Gastroesophageal sphincter (tissue), 4 donors: ENCODE measurements at regions not wholly inside any gene's neighbourhood (a gene's known extent, or its start where the extent isn't known, plus 50 kb on each side); places are given as distances from the start of the nearest gene placed in this dataset.

Experiments
- ATAC-seq: fragments of 150-250 bp; one replicate; pipeline ENCODE4 v1.9.1; 2016; ENCODE audit warnings: mild to moderate bottlenecking, moderate library complexity
- H3K27ac ChIP-seq, 4 donors: fragments of 200-600 bp; sonication (generic) in 3 of 4; 1 replicate in 3 of 4; 2 replicates in 1 of 4; pipeline ENCODE4 v1.5.1; 2016 to 2019
- H3K27me3 ChIP-seq: fragments of 200-600 bp; sonication (generic); one replicate; pipeline ENCODE4 v1.5.1; 2019
- H3K36me3 ChIP-seq, 2 donors: fragments of 200-600 bp; sonication (generic); one replicate each; pipeline ENCODE4 v1.5.1; 2019; ENCODE audit warnings: control low read depth in 1 of 2
- H3K4me1 ChIP-seq, 3 donors: fragments of 200-600 bp; sonication (generic); 1 replicate in 2 of 3; 2 replicates in 1 of 3; pipeline ENCODE4 v1.5.1; 2016 to 2019; ENCODE audit warnings: control low read depth in 2 of 3
- H3K4me3 ChIP-seq, 2 donors: fragments of 200-600 bp; sonication (generic); one replicate each; pipeline ENCODE4 v1.5.1; 2019; ENCODE audit warnings: mild to moderate bottlenecking in 1 of 2, moderate library complexity in 1 of 2
- H3K9me3 ChIP-seq, 3 donors: fragments of 200-600 bp; sonication (generic); one replicate each; pipeline ENCODE4 v1.5.1; 2017 to 2019; ENCODE audit warnings: control low read depth in 2 of 3
- CTCF ChIP-seq, 4 experiments: fragments of 200-600 bp in 2 of 4; fragments of 450-650 bp in 2 of 4; sonication (generic) in 1 of 4; IDR thresholded peaks; one replicate each; pipeline ENCODE4 v1.5.1; 2017 to 2019; ENCODE audit warnings: antibody characterized with exemption in 4 of 4, mild to moderate bottlenecking in 2 of 4, moderate library complexity in 2 of 4
- EP300 ChIP-seq: sonication (generic); formaldehyde crosslinking; IDR thresholded peaks from one replicate; pipeline ENCODE4 v1.6.1; 2017; ENCODE audit warnings: antibody characterized with exemption, mild to moderate bottlenecking
- POLR2A ChIP-seq, 2 donors: fragments of 450-650 bp; IDR thresholded peaks; one replicate each; pipeline ENCODE4 v1.6.1; 2017; ENCODE audit warnings: antibody characterized with exemption in 2 of 2, mild to moderate bottlenecking in 2 of 2, moderate library complexity in 1 of 2
- POLR2AphosphoS5 ChIP-seq: sonication (generic); formaldehyde crosslinking; IDR thresholded peaks from one replicate; pipeline ENCODE4 v1.6.1; 2017; ENCODE audit warnings: antibody characterized with exemption
- WGBS, 2 donors: methylation state at CpG; one replicate each; pipeline ENCODE4 v1.1.5; 2018; ENCODE audit warnings: low coverage in 1 of 2; 5-methylcytosine and 5-hydroxymethylcytosine counted together

- Histone ChIP-seq H3K36me3 (no peaks in the 10 kb centered on the region), H3K27ac (no peak overlapping the region), H3K27me3 (no peaks in the 10 kb centered on the region), H3K9me3 (no peaks in the 10 kb centered on the region), H3K4me1 (no peaks in the 10 kb centered on the region), H3K4me3 (no peak overlapping the region)
- ATAC-seq = no peak
- WGBS, 2 donors = 40 to 44% methylated on average over 1 of the region's 1 CpG
- TF ChIP-seq POLR2A (IDR thresholded peaks at IDR 0.05) = no peak
- TF ChIP-seq POLR2AphosphoS5 = no peak
- no peak for TF ChIP-seq EP300
- TF ChIP-seq CTCF (IDR thresholded peaks at IDR 0.05) = no peak
Observed at GRCh38 chr12:40560848-40561247, 131.4 kb upstream of the CNTN1 start.

- H3K27ac ChIP-seq = no peak overlapping the region
- no peaks in the 10 kb centered on the region for H3K36me3 ChIP-seq
- no peaks in the 10 kb centered on the region for H3K4me1 ChIP-seq
- 78 to 81% methylated on average over 4 of the region's 4 CpGs for WGBS, 2 donors
- no peaks in the 10 kb centered on the region for H3K27me3 ChIP-seq
- no peaks in the 10 kb centered on the region for H3K9me3 ChIP-seq
- ATAC-seq = no peak
- TF ChIP-seq CTCF (IDR thresholded peaks at IDR 0.05) (no peak), POLR2AphosphoS5 (no peak), POLR2A (IDR thresholded peaks at IDR 0.05) (no peak), EP300 (no peak)
- H3K4me3 ChIP-seq = no peak overlapping the region
Observed at GRCh38 chr12:40561395-40561966, 130.8 kb upstream of the CNTN1 start.

- Histone ChIP-seq H3K27me3 (no peaks in the 10 kb centered on the region), H3K4me1 (no peaks in the 10 kb centered on the region), H3K36me3 (no peaks in the 10 kb centered on the region), H3K4me3 (no peak overlapping the region), H3K9me3 (no peaks in the 10 kb centered on the region), H3K27ac (no peak overlapping the region)
- ATAC-seq = no peak
- TF ChIP-seq POLR2A (IDR thresholded peaks at IDR 0.05) (no peak), EP300 (no peak), POLR2AphosphoS5 (no peak), CTCF (IDR thresholded peaks at IDR 0.05) (no peak)
- 86 to 88% methylated on average over 5 of the region's 5 CpGs for WGBS, 2 donors
Observed at GRCh38 chr12:40565029-40565633, 127.1 kb upstream of the CNTN1 start.

- TF ChIP-seq EP300 (no peak), POLR2A (IDR thresholded peaks at IDR 0.05) (no peak), POLR2AphosphoS5 (no peak), CTCF (IDR thresholded peaks at IDR 0.05) (no peak)
- Histone ChIP-seq H3K27me3 (no peaks in the 10 kb centered on the region), H3K36me3 (no peaks in the 10 kb centered on the region), H3K27ac (no peak overlapping the region), H3K4me3 (no peak overlapping the region), H3K4me1 (no peaks in the 10 kb centered on the region), H3K9me3 (no peaks in the 10 kb centered on the region)
- 55 to 71% methylated on average over 1 of the region's 1 CpG for WGBS, 2 donors
- ATAC-seq = no peak
Observed at GRCh38 chr12:40566271-40566670, 126.0 kb upstream of the CNTN1 start.

- H3K27me3 ChIP-seq = no peaks in the 10 kb centered on the region
- WGBS, 2 donors = 20 to 31% methylated on average over 1 of the region's 1 CpG
- ATAC-seq = no peak
- no peak overlapping the region for H3K4me3 ChIP-seq
- H3K4me1 ChIP-seq = no peaks in the 10 kb centered on the region
- TF ChIP-seq POLR2A (IDR thresholded peaks at IDR 0.05) = no peak
- no peak for TF ChIP-seq POLR2AphosphoS5
- no peak for TF ChIP-seq EP300
- no peak for TF ChIP-seq CTCF (IDR thresholded peaks at IDR 0.05)
- H3K9me3 ChIP-seq = no peaks in the 10 kb centered on the region
- no peak overlapping the region for H3K27ac ChIP-seq
- H3K36me3 ChIP-seq = no peaks in the 10 kb centered on the region
Observed at GRCh38 chr12:40569626-40570179, 122.5 kb upstream of the CNTN1 start.
